ENCODE measurements at regions not wholly inside any gene's neighbourhood (a gene's known extent, or its start where the extent isn't known, plus 50 kb on each side); places are given as distances from the start of the nearest gene placed in this dataset.

DNA sequence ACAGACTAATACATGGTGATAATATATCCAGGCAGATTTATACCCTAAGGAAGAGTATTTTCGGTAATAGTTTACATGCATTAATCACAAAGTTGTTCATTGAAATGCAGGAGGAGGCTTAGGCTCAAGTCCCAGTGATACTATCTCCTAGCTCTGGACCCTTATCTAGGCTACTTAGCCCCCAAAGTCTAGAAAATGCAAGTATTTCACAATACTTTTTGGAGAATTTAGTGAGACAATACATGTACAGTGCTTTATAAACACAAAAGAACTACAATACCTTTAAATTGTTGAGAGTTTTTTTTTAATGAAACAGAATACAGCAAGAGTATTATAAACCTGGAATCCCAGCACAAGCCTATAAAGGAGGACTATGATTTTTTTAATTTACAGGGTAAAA, 473.9 kb downstream of the HS3ST3B1 start (continued):
- no peak for TF ChIP-seq CEBPB (IDR thresholded peaks at IDR 0.05; ENCODE audit: low read depth, low read length)
- no peak for TF ChIP-seq CHD1 (IDR thresholded peaks at IDR 0.05; ENCODE audit: low read depth, low read length)
- no peak for TF ChIP-seq YY1 (IDR thresholded peaks at IDR 0.05; ENCODE audit: low read depth, low read length)
- no peak for TF ChIP-seq RFX5 (IDR thresholded peaks at IDR 0.05; ENCODE audit: borderline replicate concordance, low read depth, low read length)

Measured in H1 (cell line).